Skeletal muscle satellite cell (primary cell): ENCODE measurements at regions not wholly inside any gene's neighbourhood (a gene's known extent, or its start where the extent isn't known, plus 50 kb on each side); places are given as distances from the start of the nearest gene placed in this dataset.

Experiments used
- H3K27me3 ChIP-seq: 2 replicates; pipeline ENCODE4 v1.7.0; 2013; ENCODE audit warnings: low read length; ENCODE audit not compliant: control insufficient read depth, insufficient read depth
- H3K36me3 ChIP-seq: 2 replicates; pipeline ENCODE4 v1.7.0; 2013; ENCODE audit warnings: mild to moderate bottlenecking, control low read depth, low read length; ENCODE audit not compliant: insufficient read depth
- H3K4me1 ChIP-seq: 2 replicates; pipeline ENCODE4 v1.7.0; 2013; ENCODE audit warnings: low read length; ENCODE audit not compliant: control insufficient read depth, insufficient read depth
- H3K4me2 ChIP-seq: 2 replicates; pipeline ENCODE4 v1.7.0; 2013; ENCODE audit warnings: mild to moderate bottlenecking, low read length
- H3K4me3 ChIP-seq: 2 replicates; pipeline ENCODE4 v1.7.0; 2013; ENCODE audit warnings: low read length
- H3K9ac ChIP-seq: 2 replicates; pipeline ENCODE4 v1.7.0; 2013; ENCODE audit warnings: mild to moderate bottlenecking, low read depth, low read length, moderate library complexity
- H3K9me3 ChIP-seq: replicated peaks from 2 replicates; pipeline ENCODE4 v1.7.0; 2013; ENCODE audit warnings: mild to moderate bottlenecking, control low read depth, low read length

DNA sequence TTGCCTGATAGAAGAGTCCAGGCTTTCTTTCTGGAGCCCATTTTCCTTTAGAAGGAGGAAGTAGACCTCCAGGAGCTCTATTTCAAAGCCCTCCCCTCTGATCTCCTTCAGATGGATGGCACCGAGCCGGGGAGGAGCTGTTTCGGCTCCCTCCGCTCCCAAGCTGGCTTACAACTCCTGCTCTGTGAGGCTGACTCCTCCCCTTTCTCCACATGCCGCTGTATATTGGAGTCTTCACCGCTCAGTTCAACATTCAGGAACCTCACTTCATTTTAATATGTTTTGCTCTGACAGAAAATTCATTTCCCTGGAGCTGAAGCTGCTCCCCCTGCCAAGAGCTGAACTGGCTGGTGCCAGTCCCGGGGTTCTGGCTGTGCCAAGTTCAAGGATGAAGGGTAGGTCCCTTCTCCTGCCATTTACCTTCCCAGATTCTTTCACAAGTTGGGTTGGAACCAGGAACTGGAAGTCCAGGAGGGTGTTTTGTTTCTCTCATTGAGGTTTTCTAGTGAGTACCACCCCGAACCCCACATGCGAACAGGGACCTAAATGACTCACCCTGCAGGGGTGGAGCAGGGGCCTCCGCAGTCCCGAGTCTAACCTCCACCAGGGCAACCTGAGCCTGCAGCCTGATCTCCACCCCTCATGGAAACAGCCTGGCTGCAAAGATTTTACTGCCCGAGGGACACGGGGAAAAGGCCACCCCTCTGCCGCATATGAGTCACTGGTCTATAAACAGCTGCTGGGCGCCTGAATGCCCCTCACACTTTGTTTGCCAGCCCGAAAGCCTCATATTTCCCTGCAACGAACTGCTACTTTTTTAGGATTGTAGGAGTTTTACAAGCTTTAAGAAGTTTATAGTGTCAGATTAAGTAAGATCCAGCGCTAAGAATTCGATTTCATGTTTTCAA, 68.6 kb upstream of the FOXA2 start:
- peaks cover 12% of the 10 kb centered on the region for H3K4me1 ChIP-seq
- H3K9me3 ChIP-seq, result no peaks in the 10 kb centered on the region
- no peak overlapping the region for H3K9ac ChIP-seq
- peak overlapping the region; percentile 34 for H3K4me3 ChIP-seq
- H3K27me3 ChIP-seq, result peaks cover 17% of the 10 kb centered on the region
- H3K4me2 ChIP-seq, result peak overlapping the region; percentile 57
- H3K36me3 ChIP-seq, result no peaks in the 10 kb centered on the region

DNA sequence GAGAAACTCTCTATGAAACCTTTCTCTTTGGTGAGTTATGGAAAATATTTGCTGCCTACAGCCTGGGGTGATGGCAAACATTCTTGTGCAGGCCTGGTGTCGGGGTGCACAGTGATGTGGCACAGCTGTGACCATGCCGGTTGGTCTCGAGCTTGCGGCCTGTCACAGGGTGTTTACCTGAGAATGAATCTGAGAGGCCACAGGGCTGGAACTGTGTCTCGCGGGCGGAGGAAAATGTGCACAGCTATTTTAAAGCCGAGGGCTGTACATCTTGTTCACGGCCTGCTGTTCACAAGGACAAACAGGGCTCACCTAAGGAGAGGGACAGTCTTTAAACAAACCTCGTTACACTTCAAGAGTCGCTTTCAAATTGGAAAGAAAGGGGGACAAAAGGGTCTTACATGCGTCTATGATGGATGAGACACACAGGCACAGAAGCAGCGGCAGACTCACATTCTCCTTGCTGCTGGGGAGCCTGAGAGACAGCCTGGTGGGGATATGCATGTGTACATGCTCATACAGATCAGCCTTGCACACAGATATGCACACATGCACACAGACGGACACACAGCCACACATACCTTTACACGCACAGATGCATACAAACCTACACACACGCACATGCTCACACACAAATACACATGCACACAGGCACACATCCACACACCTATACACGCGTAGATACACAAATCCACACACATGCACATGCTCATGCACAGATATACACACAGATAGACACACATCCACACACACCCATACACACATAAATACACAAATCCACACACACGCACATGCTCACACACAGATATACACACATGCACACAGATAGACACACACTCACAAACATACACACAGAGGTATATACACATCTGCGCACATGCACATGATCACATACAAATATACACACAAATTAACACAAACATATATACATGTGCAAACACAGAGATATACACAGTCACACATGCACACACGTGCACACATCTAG, 69.6 kb upstream of the FOXA2 start:
- peak overlapping the region; percentile 57 for H3K4me2 ChIP-seq
- H3K9me3 ChIP-seq, result no peaks in the 10 kb centered on the region
- no peak overlapping the region for H3K9ac ChIP-seq
- peaks cover 21% of the 10 kb centered on the region for H3K27me3 ChIP-seq
- peaks cover 12% of the 10 kb centered on the region for H3K4me1 ChIP-seq
- H3K36me3 ChIP-seq, result no peaks in the 10 kb centered on the region
- no peak overlapping the region for H3K4me3 ChIP-seq

GRCh38 chr20:22663528-22664025, 79.2 kb upstream of the FOXA2 start:
- no peaks in the 10 kb centered on the region for H3K9me3 ChIP-seq
- H3K36me3 ChIP-seq, result no peaks in the 10 kb centered on the region
- H3K4me3 ChIP-seq, result no peak overlapping the region
- H3K9ac ChIP-seq, result no peak overlapping the region
- H3K4me1 ChIP-seq, result no peaks in the 10 kb centered on the region
- H3K4me2 ChIP-seq, result no peak overlapping the region
- peaks cover 15% of the 10 kb centered on the region for H3K27me3 ChIP-seq

GRCh38 chr20:22667198-22667597, 82.8 kb upstream of the FOXA2 start:
- Histone ChIP-seq H3K36me3 (no peaks in the 10 kb centered on the region), H3K4me2 (no peak overlapping the region), H3K9ac (no peak overlapping the region), H3K9me3 (no peaks in the 10 kb centered on the region), H3K27me3 (peaks cover 13% of the 10 kb centered on the region), H3K4me3 (no peak overlapping the region), H3K4me1 (no peaks in the 10 kb centered on the region)

- Histone ChIP-seq H3K4me1 (no peaks in the 10 kb centered on the region), H3K4me3 (no peak overlapping the region), H3K36me3 (no peaks in the 10 kb centered on the region), H3K9ac (no peak overlapping the region), H3K27me3 (peaks cover under 1% of the 10 kb centered on the region), H3K9me3 (no peaks in the 10 kb centered on the region), H3K4me2 (no peak overlapping the region)
Measured at GRCh38 chr20:22672191-22672590, 87.8 kb upstream of the FOXA2 start.

GRCh38 chr20:22673467-22673866, 89.1 kb upstream of the FOXA2 start:
- Histone ChIP-seq H3K4me3 (no peak overlapping the region), H3K36me3 (no peaks in the 10 kb centered on the region), H3K9ac (no peak overlapping the region), H3K9me3 (no peaks in the 10 kb centered on the region), H3K27me3 (peaks cover 3% of the 10 kb centered on the region), H3K4me2 (no peak overlapping the region), H3K4me1 (no peaks in the 10 kb centered on the region)

DNA sequence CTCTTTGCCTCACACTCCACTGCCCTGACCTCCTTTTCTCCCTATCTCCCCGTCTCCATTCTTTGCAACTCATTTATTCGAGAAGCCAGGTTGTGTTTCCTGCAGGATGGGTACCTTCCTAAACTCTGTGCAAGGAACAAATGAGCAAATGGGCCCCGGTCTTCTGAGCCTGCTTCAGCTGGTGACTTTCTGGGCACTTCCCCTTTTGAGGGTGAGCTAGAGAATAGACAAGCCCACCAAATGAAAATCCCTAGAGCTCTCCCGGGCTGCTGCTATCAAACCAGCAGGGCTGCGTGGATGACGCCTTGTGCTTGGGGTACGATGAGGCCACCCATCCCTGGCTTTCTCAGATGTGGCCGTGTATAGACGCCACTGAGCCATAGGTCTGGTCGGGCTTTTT, 91.0 kb upstream of the FOXA2 start:
- Histone ChIP-seq H3K9me3 (no peaks in the 10 kb centered on the region), H3K36me3 (no peaks in the 10 kb centered on the region), H3K9ac (no peak overlapping the region), H3K27me3 (peaks cover 3% of the 10 kb centered on the region), H3K4me3 (no peak overlapping the region), H3K4me2 (no peak overlapping the region), H3K4me1 (no peaks in the 10 kb centered on the region)

GRCh38 chr20:22678678-22679077, 94.3 kb upstream of the FOXA2 start:
- no peaks in the 10 kb centered on the region for H3K4me1 ChIP-seq
- no peaks in the 10 kb centered on the region for H3K9me3 ChIP-seq
- peaks cover 6% of the 10 kb centered on the region for H3K27me3 ChIP-seq

DNA sequence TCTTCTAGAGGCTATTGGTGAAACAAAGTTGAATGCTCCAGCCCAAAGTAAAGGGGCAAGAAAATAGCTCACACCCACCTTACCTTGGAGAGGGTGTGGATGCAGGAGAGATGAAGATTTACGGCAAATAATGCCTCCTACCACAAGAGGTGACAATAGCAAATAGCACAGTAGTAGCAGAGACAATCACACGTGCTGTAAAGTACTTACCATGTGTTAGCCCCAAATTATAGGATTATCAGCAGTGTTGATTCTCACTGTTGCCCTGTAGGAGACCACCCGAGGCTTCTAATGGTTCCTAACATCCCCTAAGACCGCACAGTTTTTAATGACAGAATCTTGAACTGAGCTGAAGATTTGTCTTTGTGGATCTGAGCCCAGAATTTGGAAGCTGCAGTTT, 94.8 kb upstream of the FOXA2 start:
- H3K9ac ChIP-seq, result no peak overlapping the region
- no peaks in the 10 kb centered on the region for H3K9me3 ChIP-seq
- peaks cover 6% of the 10 kb centered on the region for H3K27me3 ChIP-seq
- no peaks in the 10 kb centered on the region for H3K4me1 ChIP-seq
- no peaks in the 10 kb centered on the region for H3K36me3 ChIP-seq
- no peak overlapping the region for H3K4me2 ChIP-seq
- no peak overlapping the region for H3K4me3 ChIP-seq

More at GRCh38 chr20:22678678-22679077, 94.3 kb upstream of the FOXA2 start:
- Histone ChIP-seq H3K36me3 (no peaks in the 10 kb centered on the region), H3K9ac (no peak overlapping the region), H3K4me3 (no peak overlapping the region), H3K4me2 (no peak overlapping the region)

DNA sequence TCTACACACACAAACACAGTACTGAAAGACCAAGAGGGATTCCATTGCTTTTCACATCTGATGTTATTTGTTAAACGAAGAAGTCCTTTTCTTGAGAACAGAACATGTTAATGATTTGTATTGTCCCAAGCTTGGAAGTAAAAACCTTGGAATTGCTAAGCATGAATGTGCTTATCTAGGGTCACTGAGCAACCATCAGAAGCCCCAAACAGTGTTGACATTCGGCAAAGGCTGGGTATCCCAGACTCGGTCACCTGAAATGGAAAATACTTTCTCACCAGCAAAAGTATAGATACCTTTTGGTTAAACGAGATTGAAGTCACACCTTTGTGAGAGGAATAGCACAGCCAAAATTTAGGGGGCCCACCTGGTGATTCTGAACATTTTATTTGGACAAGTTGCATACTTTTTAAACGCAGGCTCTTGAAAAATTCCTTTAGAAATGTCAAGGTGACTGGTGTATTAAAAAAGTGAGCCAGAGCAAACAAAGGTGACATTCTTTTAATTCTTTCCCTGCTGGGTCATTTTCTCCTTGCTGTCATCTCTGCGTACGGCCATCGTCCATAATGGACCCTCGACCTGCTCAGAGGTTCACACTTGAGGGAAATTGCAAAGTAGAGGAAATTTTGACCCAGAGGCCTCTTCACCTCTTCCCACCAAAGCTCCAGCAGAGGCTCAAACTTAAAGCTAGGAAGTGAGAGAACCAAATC, 95.8 kb upstream of the FOXA2 start:
- H3K9ac ChIP-seq, result no peak overlapping the region
- peaks cover 6% of the 10 kb centered on the region for H3K27me3 ChIP-seq
- H3K4me2 ChIP-seq, result no peak overlapping the region
- H3K9me3 ChIP-seq, result no peaks in the 10 kb centered on the region
- no peaks in the 10 kb centered on the region for H3K4me1 ChIP-seq
- no peak overlapping the region for H3K4me3 ChIP-seq
- no peaks in the 10 kb centered on the region for H3K36me3 ChIP-seq
